GM19324 (cell line): ENCODE measurements at regions not wholly inside any gene's neighbourhood (a gene's known extent, or its start where the extent isn't known, plus 50 kb on each side); places are given as distances from the start of the nearest gene placed in this dataset.
"Not testable (repeated sequence)": the region's sequence is repeated elsewhere in the genome, so short reads cannot be mapped to it uniquely, and the experiment has no call there.

Experiments used
- ATAC-seq: cut with Tn5 transposase; IDR thresholded peaks from one replicate; pipeline ENCODE4 v1.9.1; 2021; ENCODE audit warnings: mild to moderate bottlenecking, moderate library complexity; ENCODE audit not compliant: unreplicated experiment, low FRiP score

GRCh38 chr20:53891306-53891894, 179.0 kb downstream of the BCAS1 start:
- no peak for ATAC-seq

DNA sequence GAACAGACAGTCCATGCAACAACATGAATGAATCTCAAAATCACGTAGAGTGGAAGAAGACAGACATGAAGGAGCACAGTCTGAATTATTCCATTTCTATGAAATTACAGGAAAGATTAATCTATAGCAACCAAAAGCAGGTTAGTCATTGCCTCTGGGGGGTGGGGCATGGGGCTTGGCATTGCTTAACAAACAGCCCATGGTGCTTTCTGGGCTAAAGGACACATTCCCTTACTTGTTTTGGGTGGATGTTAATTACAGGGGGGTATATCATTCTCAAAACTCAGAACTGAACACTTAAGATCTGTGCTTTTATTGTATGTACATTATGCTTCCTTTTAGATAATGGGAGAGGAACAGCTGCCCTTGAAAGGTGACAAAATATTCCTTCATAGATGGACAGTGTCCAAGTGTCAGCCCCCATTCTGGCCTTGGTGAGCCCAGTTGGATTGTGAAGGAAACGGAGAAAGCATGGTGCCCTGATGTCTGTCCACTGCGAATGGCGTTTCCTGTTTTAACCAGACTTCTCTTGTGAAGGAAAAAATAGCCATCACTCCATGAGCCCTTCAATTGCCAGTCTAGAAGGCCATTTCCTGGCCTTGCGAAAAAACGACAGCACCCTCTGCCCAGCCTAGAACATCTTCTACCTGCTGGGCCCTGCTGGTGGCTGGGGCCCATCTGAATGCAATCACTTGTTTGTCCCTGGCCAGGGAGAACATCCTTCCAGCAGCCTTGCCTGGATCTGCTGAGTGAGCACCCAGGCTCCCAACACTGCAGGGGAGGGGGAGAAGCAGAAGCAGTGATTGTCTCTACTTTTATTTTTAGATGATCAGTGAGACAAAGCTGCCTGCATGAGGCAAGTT, 179.7 kb downstream of the BCAS1 start:
- ATAC-seq = no peak

- ATAC-seq = no peak
Observed at GRCh38 chr20:53889411-53890148, 180.8 kb downstream of the BCAS1 start.

DNA sequence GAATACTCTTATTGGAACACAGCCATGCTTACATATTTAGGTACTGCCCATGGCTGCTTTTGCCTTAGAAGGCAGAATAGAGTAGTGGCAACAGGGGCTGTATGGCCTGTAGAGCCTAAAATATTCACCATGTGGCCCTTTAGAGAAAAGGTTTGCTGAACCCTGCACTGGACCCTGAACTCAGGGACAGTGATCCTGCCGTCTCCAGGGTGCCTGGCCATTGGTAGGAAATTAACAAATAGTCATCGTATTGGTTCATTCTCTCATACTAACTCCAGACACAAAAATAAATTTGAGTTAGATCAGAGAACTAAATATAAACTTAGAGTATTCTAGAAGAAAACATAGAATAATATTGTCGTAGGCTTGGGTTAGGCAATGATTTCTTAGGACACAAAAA, 181.4 kb downstream of the BCAS1 start:
- ATAC-seq = no peak

DNA sequence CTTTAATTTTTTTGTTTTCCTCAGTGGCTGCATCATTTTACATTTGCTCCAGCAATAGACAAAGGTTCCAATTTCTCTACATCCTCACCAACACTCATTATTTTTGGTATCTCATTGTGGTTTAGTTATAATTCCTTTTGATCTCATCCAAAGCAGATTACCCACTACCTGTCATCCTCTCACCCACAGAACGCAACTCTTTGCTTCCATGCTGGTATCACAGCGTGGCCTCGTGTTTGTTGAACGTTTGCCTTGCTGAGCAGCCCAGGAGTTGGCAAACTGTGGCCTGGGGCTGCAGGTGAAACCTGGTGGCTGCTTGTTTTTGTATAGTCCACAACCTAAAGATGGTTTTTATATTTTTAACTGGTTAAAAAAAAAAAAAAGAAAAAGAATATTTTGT, 181.9 kb downstream of the BCAS1 start:
- ATAC-seq = no peak

DNA sequence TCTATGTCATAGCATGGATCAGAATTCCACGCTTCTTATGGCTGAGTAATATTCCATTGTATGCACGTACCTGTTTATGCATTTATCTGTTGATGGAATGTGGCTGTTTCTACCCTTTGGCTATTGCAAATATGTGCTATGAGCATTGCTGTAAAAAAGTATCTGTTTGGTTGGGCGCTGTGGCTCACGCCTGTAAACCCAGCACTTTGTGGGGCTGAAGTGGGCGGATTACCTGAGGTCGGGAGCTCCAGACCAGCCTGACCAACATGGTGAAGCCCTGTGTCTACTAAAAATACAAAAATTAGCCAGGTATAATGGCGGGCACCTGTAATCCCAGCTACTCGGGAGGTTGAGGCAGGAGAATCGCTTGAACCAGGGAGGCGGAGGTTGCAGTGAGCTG, 182.4 kb downstream of the BCAS1 start:
- no peak for ATAC-seq

DNA sequence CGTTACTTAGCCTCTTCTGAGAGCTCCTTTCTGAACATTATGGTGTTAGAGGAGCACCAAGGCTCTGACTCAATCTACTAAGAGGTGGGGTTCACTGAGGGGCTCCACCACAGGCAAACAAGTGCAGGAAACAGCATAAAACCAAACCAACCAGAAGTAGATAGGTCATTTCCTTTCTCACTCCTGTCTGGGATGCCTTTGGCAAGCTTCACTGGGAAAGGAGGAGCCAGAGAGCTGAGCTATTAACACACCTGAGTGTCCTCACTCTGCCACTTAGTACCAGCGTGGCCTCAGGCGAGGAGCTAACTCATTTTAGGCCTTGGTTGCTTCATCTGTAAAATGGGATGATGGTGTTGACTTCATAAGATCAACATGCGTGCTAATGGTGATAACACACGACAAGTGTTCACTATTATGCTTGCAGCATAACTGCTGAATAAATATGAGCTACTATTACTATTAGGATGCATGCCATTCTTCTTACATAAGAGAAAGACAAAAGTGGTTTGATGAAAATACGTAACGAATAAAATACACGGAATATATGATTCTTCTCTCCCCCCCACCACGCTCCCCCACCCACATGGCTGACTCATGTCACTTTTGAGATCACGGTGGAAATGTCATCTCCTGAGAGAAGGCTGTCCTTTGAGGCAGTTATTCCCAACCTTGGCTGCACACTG, 185.4 kb downstream of the BCAS1 start:
- no peak for ATAC-seq

DNA sequence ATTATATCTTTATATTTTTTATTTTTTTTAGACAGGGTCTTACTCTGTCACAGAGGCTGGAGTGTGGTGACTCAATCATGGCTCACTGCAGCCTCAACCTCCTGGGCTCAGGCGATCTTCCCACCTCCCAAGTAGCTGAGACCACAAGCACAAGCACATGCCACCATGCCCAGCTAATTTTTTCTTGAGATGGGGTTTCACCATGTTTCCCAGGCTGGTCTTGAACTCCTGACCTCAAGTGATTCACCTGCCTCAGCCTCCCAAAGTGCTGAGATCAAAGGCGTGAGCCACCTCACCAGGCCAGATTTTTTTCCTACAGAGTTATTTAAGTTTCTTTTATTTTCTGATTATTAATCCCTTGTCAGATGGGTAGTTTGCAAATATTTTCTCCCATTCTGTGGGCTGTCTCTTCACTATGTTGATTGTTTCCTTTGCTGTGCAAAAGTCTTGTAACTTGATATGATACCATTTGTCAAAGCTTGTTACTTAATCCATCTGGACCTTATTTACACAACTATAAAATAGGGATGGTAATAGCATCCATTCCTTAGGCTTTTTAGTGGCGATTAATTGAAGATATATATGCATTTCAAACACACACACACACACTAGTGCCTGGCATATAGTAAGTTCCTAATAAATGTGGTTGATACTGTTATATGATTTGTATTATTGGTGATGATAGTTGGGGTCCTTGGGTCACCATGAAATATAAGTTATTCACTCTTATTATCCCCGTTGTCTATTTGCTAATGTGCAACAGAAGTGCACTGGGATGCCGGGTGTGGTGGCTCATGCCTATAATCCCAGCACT, 187.1 kb downstream of the BCAS1 start:
- ATAC-seq = no peak

DNA sequence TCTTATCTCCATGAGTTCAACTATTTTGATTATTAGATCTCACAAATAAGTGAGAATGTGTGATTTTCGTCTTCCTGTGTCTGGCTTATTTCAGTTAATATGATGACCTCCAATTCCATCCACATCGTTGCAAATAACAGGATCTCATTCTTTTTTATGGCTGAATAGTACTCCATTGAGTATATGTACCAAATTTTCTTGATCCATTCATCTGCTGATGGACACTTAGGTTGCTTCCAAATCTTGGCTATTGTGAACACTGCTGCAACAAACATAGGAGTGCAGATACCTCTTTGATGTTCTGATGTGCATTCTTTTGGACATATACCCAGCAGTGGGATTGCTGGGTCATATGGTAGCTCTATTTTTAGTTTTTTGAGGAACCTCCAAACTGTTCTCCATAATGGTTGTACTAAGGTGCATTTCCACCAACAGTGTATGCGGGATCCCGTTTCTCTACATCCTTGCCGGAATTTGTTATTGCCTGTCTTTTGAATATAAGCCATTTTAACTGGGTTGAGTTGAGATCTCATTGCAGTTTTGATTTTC, 187.9 kb downstream of the BCAS1 start:
- not testable (repeated sequence) for ATAC-seq

DNA sequence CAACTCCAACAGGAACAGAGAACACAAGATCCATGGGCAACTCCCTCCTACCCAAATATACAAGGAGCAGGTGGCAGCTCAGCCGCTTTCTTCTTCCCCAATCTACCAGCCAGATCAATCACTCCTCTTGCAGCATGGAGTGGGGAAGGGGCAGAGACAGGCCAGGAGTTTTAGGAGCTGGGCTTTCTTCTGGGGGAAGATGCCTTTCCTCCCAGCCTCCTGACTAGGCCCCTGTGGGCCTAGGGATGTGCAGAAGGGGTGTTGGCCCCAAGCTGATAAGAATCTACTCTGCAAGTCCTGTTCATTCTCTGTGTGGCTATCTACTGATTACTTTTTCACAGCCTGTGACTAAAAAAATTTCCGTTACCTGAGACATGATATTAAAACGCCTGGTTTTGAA, 189.0 kb downstream of the BCAS1 start:
- ATAC-seq = no peak

DNA sequence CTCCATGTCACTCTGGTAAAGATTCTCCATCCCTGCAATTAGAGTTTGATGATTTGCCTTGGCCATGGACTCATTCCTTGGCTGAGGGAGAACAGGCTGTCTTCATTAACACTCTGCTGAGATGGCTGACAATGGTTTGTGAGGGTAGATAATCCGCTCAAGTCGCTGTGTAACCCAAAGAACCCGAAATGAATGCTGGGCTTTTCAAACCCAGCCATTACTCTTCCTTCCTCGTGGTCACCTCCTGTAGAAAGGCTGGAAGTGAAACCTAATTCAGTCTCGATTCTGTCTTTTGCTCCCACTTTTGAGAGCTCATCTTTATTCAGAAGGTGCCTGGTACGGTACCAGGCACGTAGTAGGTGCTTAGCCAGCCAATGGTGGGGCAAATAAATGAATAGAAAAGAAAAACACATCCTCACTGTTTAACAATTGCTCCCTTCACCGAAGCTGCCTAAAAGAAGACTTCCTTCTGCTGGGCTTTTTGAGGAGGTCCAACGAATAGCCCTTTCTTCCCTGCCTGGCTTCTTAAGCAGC, 190.2 kb downstream of the BCAS1 start:
- ATAC-seq = no peak

GRCh38 chr20:53879048-53879684, 191.2 kb downstream of the BCAS1 start:
- ATAC-seq = no peak

DNA sequence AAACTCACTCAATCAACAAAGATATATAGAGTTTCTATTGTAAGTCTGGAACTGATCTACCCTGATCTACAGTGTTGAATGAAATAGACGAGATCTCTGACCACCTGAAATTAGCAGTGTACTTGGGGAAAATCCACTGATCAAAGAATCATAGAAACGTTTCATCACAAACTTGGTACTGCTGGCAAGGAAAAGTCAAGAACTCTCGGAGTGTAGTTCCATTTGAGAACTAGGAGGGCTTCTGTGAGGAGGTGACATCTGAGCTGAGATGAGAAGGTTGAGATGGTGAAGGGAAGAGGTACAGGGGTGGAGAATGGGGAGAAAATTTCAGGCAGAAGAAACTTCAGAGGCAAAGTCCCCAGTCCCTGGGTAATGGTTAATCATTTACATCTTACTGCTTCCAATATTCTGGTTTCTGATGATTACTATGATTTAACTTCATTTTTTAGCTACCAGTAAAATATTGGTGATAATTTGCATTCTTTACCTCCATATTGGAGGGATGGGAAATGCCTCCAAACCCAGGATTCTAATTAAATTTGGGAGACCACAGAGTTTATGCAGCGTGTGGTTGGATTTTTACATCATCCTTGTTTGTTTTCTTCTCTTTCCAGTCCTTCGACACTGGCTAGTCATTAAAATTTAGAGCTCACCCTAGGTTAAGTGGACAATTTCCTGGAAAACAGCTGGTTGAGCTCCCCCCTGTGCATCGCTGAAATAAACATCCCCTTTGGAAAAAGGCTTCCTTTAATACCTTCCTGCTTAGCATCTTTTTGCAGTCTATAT, 191.9 kb downstream of the BCAS1 start:
- ATAC-seq = no peak

DNA sequence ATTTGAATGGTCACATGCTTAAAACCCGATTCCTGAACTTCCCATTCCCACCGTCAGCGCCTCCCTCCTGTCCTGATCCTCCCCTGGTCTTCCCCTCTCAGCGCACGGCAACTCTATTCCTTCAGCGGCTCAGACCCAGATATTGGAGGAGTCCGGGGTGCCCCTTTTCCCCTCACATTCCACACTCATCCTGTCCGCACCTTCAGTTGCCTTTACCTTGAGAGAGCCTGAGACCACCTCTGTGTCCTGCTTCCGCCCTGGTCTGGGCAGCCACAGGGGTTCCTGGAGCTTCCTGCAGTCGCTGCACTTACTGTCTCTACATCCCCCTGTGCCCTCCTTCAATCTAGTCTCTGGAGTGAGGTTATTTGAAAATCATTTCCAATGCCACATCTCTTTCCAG, 193.4 kb downstream of the BCAS1 start:
- no peak for ATAC-seq

- no peak for ATAC-seq
Observed at GRCh38 chr20:53876470-53876869, 193.9 kb downstream of the BCAS1 start.

DNA sequence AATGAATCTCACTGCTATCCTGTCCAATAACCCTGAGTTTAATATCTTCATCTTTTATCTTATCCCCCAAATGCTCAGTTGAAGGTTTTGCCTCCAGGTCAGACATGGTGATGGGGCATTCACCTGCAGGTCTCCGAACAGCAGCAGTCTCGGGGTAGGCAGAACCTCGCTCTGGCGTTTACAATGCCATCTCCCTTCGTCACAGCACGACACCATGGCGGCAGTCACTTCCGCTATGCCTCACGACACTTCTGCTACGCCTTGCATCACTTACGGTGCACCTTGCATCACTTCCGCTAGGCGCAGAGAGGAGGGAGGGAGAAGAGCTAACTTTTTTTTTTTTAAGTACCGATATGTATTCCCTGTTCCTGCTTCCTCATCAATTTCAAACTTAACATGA, 194.9 kb downstream of the BCAS1 start:
- ATAC-seq = no peak

- no peak for ATAC-seq
Observed at GRCh38 chr20:53874706-53875105, 195.7 kb downstream of the BCAS1 start.

DNA sequence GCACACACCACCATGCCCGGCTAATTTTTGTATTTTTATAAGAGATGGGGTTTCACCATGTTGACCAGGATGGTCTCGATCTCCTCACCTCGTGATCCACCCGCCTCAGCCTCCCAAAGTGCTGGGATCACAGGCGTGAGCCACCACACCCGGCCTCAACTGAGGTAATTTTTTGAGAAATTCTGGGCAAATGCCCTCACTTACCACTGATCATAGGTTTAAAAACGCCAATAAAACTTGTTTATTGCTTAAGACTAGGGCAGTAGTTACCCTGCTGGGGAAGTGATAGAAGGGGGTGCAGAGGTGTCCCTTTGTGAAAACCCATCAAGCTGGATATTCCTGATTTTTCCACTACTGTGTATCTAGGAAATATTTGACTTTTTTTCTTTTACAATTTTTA, 196.3 kb downstream of the BCAS1 start:
- no peak for ATAC-seq
